Hematopoietic multipotent progenitor cell (in vitro differentiated cells): ENCODE measurements at regions not wholly inside any gene's neighbourhood (a gene's known extent, or its start where the extent isn't known, plus 50 kb on each side); places are given as distances from the start of the nearest gene placed in this dataset.
"Not testable (repeated sequence)": the region's sequence is repeated elsewhere in the genome, so short reads cannot be mapped to it uniquely, and the experiment has no call there.

ENCODE experiments used
- DNase-seq, 3 donors: peaks; one replicate each; pipeline ENCODE4 v3.0.0-alpha.2; 2011 to 2015; ENCODE audit warnings: low read depth in 2 of 3, low spot score in 2 of 3

- no peak for DNase-seq
Observed at GRCh38 chr5:74535926-74536325, 104.6 kb downstream of the ENC1 start.

GRCh38 chr5:74534397-74535129, 106.0 kb downstream of the ENC1 start:
- no peak for DNase-seq

GRCh38 chr5:74530326-74531050, 110.0 kb downstream of the ENC1 start:
- no peak for DNase-seq

- no peak for DNase-seq
Observed at GRCh38 chr5:74529101-74529500, 111.4 kb downstream of the ENC1 start.

- DNase-seq, result no peak
Observed at GRCh38 chr5:74526111-74526510, 114.4 kb downstream of the ENC1 start.

GRCh38 chr5:74524767-74525166, 115.8 kb downstream of the ENC1 start:
- not testable (repeated sequence) for DNase-seq

- DNase-seq, result not testable (repeated sequence)
Observed at GRCh38 chr5:74523698-74524097, 116.8 kb downstream of the ENC1 start.

- DNase-seq, result not testable (repeated sequence)
Observed at GRCh38 chr5:74522838-74523237, 117.7 kb downstream of the ENC1 start.

- no peak for DNase-seq
Observed at GRCh38 chr5:74521401-74521800, 119.1 kb downstream of the ENC1 start.

- no peak for DNase-seq
Observed at GRCh38 chr5:74519679-74520078, 120.8 kb downstream of the ENC1 start.

GRCh38 chr5:74519161-74519571, 121.4 kb downstream of the ENC1 start:
- DNase-seq, result no peak

- no peak for DNase-seq
Observed at GRCh38 chr5:74517700-74518099, 122.8 kb downstream of the ENC1 start.

GRCh38 chr5:74516211-74516636, 124.3 kb downstream of the ENC1 start:
- DNase-seq, result no peak

GRCh38 chr5:74514888-74515551, 125.5 kb downstream of the ENC1 start:
- DNase-seq, result no peak

- not testable (repeated sequence) for DNase-seq
Observed at GRCh38 chr5:74511770-74512169, 128.8 kb downstream of the ENC1 start.

GRCh38 chr5:74510476-74511075, 130.0 kb downstream of the ENC1 start:
- DNase-seq, result no peak

GRCh38 chr5:74507370-74508005, 133.0 kb downstream of the ENC1 start:
- DNase-seq, result no peak

GRCh38 chr5:74506119-74506518, 134.4 kb downstream of the ENC1 start:
- no peak for DNase-seq

- no peak for DNase-seq
Observed at GRCh38 chr5:74504463-74504862, 136.1 kb downstream of the ENC1 start.

GRCh38 chr5:74502479-74502950, 138.0 kb downstream of the ENC1 start:
- DNase-seq, result peak in 1 of 3 donors; percentile 2
